Ascending aorta (tissue), 2 donors: ENCODE measurements at regions not wholly inside any gene's neighbourhood (a gene's known extent, or its start where the extent isn't known, plus 50 kb on each side); places are given as distances from the start of the nearest gene placed in this dataset.

ENCODE experiments used
- DNase-seq, 2 donors: peaks; one replicate each; pipeline ENCODE4 v3.0.0-alpha.2; 2019; ENCODE audit warnings: low spot score in 2 of 2
- H3K27ac ChIP-seq, 2 donors: fragments of 200-600 bp; sonication (generic); one replicate each; pipeline ENCODE4 v1.5.1; 2016 to 2017; ENCODE audit warnings: mild to moderate bottlenecking in 1 of 2
- H3K27me3 ChIP-seq: fragments of 200-600 bp; sonication (generic); one replicate; pipeline ENCODE4 v1.5.1; 2017
- H3K36me3 ChIP-seq, 2 donors: fragments of 200-600 bp; sonication (generic); one replicate each; pipeline ENCODE4 v1.5.1; 2016
- H3K4me1 ChIP-seq, 2 donors: fragments of 200-600 bp; sonication (generic); one replicate each; pipeline ENCODE4 v1.5.1; 2016 to 2017; ENCODE audit warnings: mild to moderate bottlenecking in 1 of 2
- H3K4me3 ChIP-seq, 2 donors: fragments of 200-600 bp; sonication (generic); one replicate each; pipeline ENCODE4 v1.5.1; 2016 to 2017; ENCODE audit warnings: mild to moderate bottlenecking in 1 of 2
- H3K9me3 ChIP-seq, 2 donors: fragments of 200-600 bp; sonication (generic); one replicate each; pipeline ENCODE4 v1.5.1; 2016
- intact Hi-C: fragments of 100-400 bp; cut with DNase I; formaldehyde crosslinking; loops from one replicate; pipeline ENCODE4 v1.15.1; 2023
- TF ChIP-seq, protein P1 (sequence below), 3 experiments: fragments of 200-600 bp in 2 of 3; fragments of 450-650 bp in 1 of 3; sonication (generic) in 2 of 3; IDR thresholded peaks; one replicate each; pipeline ENCODE4 v1.5.1; 2016 to 2019; ENCODE audit warnings: antibody characterized with exemption in 3 of 3, mild to moderate bottlenecking in 1 of 3, moderate library complexity in 1 of 3

DNA sequence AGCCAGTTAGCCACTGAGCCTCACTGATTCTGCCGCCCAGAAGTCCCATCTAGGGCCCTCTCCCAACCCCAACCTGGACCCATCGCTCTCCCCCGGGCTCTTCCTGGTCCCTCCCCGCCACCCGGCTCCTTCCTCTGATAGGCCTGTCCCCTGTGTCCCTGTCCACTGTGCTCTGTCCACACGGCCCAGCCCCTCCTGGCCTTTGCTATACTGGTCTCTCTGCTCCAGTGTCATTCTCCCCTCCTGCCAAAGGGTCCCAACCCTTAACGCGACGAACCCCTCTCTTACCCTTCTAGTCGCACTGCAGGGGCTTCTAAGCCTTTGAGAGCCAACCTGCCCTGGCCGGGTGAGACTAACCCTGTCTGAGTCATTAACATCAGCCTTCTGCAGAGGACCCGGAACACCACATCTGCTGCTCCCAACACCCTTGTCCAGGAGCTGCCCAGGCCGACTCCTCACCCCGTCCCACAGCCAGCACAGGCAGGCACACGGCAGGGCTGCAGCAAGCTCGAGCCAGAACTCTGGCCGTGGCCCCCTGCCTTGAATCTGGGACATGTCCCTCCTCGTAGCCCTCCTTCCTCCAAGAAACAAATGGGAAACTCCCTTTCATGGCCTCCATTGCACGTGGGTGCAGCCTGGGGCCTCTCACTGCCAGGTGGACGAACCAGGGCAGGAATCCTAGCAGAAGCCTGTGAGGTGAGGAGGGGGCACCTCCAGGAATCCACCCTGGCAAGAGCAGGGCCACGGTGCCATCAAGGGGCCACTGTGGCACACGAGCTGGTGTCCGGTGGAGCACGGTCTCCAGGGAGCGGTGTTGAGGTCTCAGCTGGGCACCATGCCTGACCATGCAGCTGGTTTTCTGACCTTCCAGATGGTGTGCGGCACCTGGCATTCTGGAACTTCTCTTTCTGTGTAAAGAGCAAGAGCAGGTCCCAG, 140.9 kb upstream of the IQSEC1 start:
- intact Hi-C loops = loop anchor here (10.0 kb wide), 1 partner anchor 111 kb away; no protein-coding TSS in a partner anchor
- Histone ChIP-seq H3K4me3 (no peak overlapping the region), H3K9me3 (no peaks in the 10 kb centered on the region), H3K27me3 (no peaks in the 10 kb centered on the region), H3K4me1 (no peaks in the 10 kb centered on the region), H3K27ac (no peak overlapping the region), H3K36me3 (no peaks in the 10 kb centered on the region)
- TF ChIP-seq, protein P1, sequence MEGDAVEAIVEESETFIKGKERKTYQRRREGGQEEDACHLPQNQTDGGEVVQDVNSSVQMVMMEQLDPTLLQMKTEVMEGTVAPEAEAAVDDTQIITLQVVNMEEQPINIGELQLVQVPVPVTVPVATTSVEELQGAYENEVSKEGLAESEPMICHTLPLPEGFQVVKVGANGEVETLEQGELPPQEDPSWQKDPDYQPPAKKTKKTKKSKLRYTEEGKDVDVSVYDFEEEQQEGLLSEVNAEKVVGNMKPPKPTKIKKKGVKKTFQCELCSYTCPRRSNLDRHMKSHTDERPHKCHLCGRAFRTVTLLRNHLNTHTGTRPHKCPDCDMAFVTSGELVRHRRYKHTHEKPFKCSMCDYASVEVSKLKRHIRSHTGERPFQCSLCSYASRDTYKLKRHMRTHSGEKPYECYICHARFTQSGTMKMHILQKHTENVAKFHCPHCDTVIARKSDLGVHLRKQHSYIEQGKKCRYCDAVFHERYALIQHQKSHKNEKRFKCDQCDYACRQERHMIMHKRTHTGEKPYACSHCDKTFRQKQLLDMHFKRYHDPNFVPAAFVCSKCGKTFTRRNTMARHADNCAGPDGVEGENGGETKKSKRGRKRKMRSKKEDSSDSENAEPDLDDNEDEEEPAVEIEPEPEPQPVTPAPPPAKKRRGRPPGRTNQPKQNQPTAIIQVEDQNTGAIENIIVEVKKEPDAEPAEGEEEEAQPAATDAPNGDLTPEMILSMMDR (IDR thresholded peaks at IDR 0.05) = no peak
- DNase-seq = no peak

DNA sequence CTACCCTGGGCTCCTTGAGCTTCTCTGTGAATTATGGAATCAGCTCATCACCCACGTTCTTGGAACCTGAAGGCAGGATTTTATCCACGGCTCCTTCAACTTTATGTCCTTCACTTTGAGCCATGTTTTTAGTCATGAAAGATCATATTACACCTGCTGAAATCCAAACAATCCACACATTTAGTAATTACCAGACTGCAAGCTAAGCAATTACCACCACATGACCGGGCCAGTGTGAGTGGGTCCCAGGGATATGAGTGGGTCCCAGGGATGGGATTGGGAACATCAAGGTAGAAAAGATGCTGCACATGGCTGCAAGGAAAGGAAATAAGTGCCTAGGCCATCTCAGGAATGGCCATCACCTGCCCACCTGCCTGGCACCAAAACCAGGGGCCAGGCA, 140.3 kb upstream of the IQSEC1 start:
- Histone ChIP-seq H3K36me3 (no peaks in the 10 kb centered on the region), H3K27me3 (no peaks in the 10 kb centered on the region)
- intact Hi-C loops = loop anchor here (10.0 kb wide), 1 partner anchor 111 kb away; no protein-coding TSS in a partner anchor

DNA sequence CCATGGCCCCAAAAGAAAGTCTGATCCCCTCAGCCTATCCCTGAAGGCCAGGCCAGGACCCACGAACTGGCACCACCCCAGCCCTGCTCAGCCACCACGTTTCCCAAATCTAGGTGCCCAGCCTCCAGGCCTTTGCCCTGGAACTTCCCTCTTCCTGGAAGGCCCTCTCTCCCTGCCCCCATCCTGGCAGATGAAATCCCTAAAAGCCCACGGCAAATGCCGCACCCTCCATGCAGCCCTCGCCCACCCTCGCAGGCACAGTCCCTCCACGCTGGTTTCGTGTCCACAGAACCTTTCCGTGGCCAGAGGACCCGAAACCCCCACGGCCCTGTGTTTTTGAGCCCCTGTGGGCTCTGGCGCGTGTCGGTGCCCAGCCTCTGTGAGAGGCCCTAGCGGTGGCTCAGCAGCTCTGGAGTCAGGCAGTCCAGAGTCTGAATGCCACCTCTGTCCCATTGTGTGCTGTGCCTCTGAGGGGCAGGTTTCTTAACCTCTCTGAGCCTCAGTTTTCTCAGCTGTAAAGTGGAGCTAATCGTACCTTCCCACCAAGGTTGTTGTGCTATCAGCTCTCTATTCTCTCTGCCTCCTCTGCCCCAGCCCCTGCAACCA, 138.5 kb upstream of the IQSEC1 start:
- H3K27me3 ChIP-seq = no peaks in the 10 kb centered on the region
- intact Hi-C loops = loop anchor here (10.0 kb wide), 1 partner anchor 113 kb away; no protein-coding TSS in a partner anchor
- TF ChIP-seq, protein P1 (IDR thresholded peaks at IDR 0.05) = no peak
- no peaks in the 10 kb centered on the region for H3K36me3 ChIP-seq
- no peaks in the 10 kb centered on the region for H3K4me1 ChIP-seq
- H3K4me3 ChIP-seq = no peak overlapping the region
- H3K9me3 ChIP-seq = no peaks in the 10 kb centered on the region
- no peak for DNase-seq
- H3K27ac ChIP-seq = no peak overlapping the region

More for the DNA sequence above, 140.3 kb upstream of the IQSEC1 start:
- Histone ChIP-seq H3K9me3 (no peaks in the 10 kb centered on the region), H3K4me3 (no peak overlapping the region), H3K27ac (no peak overlapping the region), H3K4me1 (no peaks in the 10 kb centered on the region)
- TF ChIP-seq, protein P1 (IDR thresholded peaks at IDR 0.05) = no peak
- no peak for DNase-seq

DNA sequence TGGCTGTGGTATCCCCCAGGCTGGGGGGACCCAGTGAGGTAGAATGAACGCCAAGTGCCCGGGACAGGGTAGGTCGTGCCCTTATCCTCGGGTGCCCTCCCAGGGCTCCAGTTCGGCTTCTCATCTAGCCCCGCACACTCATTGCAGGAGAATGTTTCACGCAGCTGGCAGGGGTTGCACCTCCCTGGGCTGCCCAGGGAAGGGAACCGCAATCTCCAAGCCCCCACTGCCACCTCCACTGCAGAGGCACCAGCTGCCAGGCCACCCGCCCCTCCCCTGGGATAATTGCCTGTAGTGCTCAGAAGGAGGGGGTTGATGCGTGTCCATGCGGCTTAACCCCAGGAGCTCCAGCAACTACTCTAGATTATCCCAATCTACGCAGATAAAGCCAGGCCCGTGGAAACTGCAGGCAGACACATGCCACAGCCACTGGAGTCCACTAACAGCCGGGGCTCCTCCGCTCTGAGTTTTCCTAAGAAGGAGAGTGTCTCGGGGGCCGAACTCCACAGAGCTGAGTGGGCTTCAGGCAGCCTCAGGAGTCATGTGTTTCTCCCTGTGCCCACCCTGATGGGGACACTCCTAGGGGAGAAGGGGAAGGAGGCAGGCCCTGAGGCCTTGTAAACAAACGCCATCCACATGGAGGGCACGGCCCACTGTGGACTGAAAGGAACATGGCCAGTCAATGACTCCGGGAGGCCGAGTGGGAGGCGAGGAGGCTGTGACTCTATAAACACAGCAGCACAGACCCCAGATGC, 137.2 kb upstream of the IQSEC1 start:
- H3K4me1 ChIP-seq = no peaks in the 10 kb centered on the region
- H3K36me3 ChIP-seq = no peaks in the 10 kb centered on the region
- H3K27ac ChIP-seq = no peak overlapping the region
- no peak for DNase-seq
- TF ChIP-seq, protein P1 (IDR thresholded peaks at IDR 0.05) = no peak
- H3K9me3 ChIP-seq = no peaks in the 10 kb centered on the region
- no peak overlapping the region for H3K4me3 ChIP-seq
- no peaks in the 10 kb centered on the region for H3K27me3 ChIP-seq
- intact Hi-C loops = loop anchor here (10.0 kb wide), 1 partner anchor 114 kb away; no protein-coding TSS in a partner anchor

DNA sequence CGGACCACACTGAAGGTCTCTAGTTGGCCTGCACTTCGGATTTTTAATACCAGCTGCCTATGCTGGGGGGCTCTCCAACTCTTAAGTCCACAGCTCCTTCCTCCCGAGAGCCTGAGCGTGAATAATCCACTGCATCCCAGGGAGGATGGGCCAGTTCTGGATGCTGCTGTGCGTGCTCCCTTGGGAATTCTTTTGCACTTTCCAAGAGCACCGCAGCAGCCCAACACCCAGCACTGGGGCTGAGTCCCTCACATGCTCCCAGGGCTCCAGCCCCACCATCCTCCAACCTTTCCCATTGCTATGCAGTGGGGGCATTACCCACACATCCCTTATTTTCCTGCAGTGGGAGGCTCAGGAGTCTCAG, 136.4 kb upstream of the IQSEC1 start:
- TF ChIP-seq, protein P1 (IDR thresholded peaks at IDR 0.05) = no peak
- H3K9me3 ChIP-seq = no peaks in the 10 kb centered on the region
- no peak overlapping the region for H3K4me3 ChIP-seq
- DNase-seq = no peak
- H3K27ac ChIP-seq = no peak overlapping the region
- H3K36me3 ChIP-seq = no peaks in the 10 kb centered on the region
- intact Hi-C loops = no loop called here
- H3K4me1 ChIP-seq = no peaks in the 10 kb centered on the region
- H3K27me3 ChIP-seq = no peaks in the 10 kb centered on the region
